ENCODE measurements at regions not wholly inside any gene's neighbourhood (a gene's known extent, or its start where the extent isn't known, plus 50 kb on each side); places are given as distances from the start of the nearest gene placed in this dataset.
"Not testable (repeated sequence)": the region's sequence is repeated elsewhere in the genome, so short reads cannot be mapped to it uniquely, and the experiment has no call there.

GRCh38 chr12:131430158-131430742 lies 280.6 kb upstream of the SFSWAP start:
- no peak for DNase-seq
- H3K4me3 ChIP-seq (replicated peaks in 1 of 3), result no peak overlapping the region

DNA sequence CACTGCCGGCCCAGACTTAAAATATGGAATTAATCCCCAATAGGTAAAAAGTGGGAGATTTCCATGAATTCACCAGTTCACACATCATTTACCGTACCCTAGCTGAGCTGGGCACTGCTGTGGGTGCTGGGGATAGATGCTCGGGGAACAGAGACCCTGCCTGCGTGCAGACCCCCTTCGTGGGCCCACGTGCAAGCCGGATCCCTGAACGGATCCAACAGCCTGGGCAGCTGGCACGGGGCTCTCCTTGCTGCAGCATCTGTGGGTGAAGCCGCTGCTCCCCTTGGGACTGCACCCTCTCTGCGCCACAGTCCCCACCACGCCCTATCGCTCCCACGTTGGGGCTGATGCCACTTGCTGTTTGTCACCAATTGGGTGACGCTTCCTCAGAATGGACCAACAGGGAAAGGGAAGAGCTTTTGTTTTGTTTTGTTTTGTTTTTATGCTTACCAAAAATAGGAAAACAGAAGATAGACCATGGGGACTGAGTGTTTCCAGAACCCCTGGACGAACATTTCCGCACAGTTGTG lies 279.7 kb upstream of the SFSWAP start:
- intact Hi-C loops (cut with DNase I); H3K9me3 ChIP-seq; H3K27me3 ChIP-seq; H3K27ac ChIP-seq; H3K4me1 ChIP-seq; H3K36me3 ChIP-seq; H3K4me3 ChIP-seq (replicated peaks in 1 of 3); DNase-seq: not testable (repeated sequence)
- 94 to 97% methylated on average over 10 to 12 of the region's 17 CpGs for WGBS, 2 donors

More at GRCh38 chr12:131430158-131430742, 280.6 kb upstream of the SFSWAP start:
- intact Hi-C loops (cut with DNase I), result no loop called here
- no peak overlapping the region for H3K27ac ChIP-seq
- TF ChIP-seq POLR2A (IDR thresholded peaks at IDR 0.05) (no peak), CTCF (IDR thresholded peaks at IDR 0.05) (no peak)
- H3K36me3 ChIP-seq, result no peaks in the 10 kb centered on the region
- no peaks in the 10 kb centered on the region for H3K4me1 ChIP-seq
- 78 to 87% methylated on average over 8 of the region's 8 CpGs for WGBS, 2 donors
- H3K27me3 ChIP-seq, result no peaks in the 10 kb centered on the region
- no peaks in the 10 kb centered on the region for H3K9me3 ChIP-seq

DNA sequence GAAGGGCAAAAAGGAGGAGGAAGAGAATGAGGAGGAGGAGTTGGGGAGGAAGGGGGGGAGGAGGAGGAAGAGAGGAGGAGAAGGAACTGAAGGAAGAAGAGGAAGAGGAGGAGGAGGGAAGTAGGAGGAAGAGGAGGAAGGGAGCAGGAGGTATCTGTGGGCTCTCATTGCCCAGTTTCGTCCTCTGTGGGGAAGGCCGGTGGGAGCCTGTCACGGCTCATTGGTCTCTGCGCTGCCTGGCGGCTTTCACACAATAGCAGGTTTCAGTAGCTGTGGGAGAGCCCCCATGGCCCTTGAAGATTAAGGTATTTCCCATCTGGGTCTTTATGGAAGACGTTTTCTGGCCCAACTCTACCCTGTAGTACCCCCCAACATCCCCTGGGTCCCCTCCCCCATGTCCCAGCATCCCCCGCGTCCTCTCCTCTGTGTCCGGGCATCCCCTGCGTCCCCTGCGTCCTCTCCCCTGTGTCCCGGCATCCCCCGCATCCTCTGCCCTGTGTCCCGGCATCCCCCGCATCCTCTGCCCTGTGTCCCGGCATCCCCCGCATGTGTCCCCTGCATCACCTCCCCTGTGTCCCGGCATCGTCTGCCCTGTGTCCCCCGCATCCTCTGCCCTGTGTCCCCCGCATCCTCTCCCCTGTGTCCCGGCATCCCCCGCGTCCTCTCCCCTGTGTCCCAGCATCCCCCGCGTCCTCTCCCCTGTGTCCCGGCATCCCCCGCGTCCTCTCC lies 278.2 kb upstream of the SFSWAP start:
- H3K9me3 ChIP-seq, result no peaks in the 10 kb centered on the region
- TF ChIP-seq POLR2A (IDR thresholded peaks at IDR 0.05) (no peak), CTCF (IDR thresholded peaks at IDR 0.05) (no peak)
- no peak overlapping the region for H3K4me3 ChIP-seq (replicated peaks in 1 of 3)
- intact Hi-C loops (cut with DNase I), result no loop called here
- no peaks in the 10 kb centered on the region for H3K36me3 ChIP-seq
- no peaks in the 10 kb centered on the region for H3K4me1 ChIP-seq
- 40 to 53% methylated on average over 15 of the region's 29 CpGs for WGBS, 2 donors
- H3K27ac ChIP-seq, result no peak overlapping the region
- no peaks in the 10 kb centered on the region for H3K27me3 ChIP-seq
- no peak for DNase-seq

GRCh38 chr12:131434208-131435125 lies 276.4 kb upstream of the SFSWAP start:
- Histone ChIP-seq H3K4me3 (replicated peaks in 1 of 3) (no peak overlapping the region), H3K36me3 (no peaks in the 10 kb centered on the region), H3K27me3 (no peaks in the 10 kb centered on the region), H3K4me1 (no peaks in the 10 kb centered on the region), H3K27ac (no peak overlapping the region), H3K9me3 (no peaks in the 10 kb centered on the region)
- intact Hi-C loops (cut with DNase I), result no loop called here
- WGBS, 2 donors, result 67 to 77% methylated on average over 19 of the region's 28 CpGs
- no peak for DNase-seq
- TF ChIP-seq CTCF (IDR thresholded peaks at IDR 0.05) (no peak), POLR2A (IDR thresholded peaks at IDR 0.05) (no peak)

- intact Hi-C loops (cut with DNase I), result no loop called here
- Histone ChIP-seq H3K4me1 (no peaks in the 10 kb centered on the region), H3K27ac (no peak overlapping the region), H3K9me3 (no peaks in the 10 kb centered on the region), H3K4me3 (replicated peaks in 1 of 3) (no peak overlapping the region), H3K27me3 (no peaks in the 10 kb centered on the region), H3K36me3 (no peaks in the 10 kb centered on the region)
- 50 to 51% methylated on average over 10 of the region's 10 CpGs for WGBS, 2 donors
- no peak for DNase-seq
- TF ChIP-seq POLR2A (IDR thresholded peaks at IDR 0.05) (no peak), CTCF (IDR thresholded peaks at IDR 0.05) (no peak)
These were observed 273.8 kb upstream of the SFSWAP start for GRCh38 chr12:131436922-131437705.
